ENCODE measurements at regions not wholly inside any gene's neighbourhood (a gene's known extent, or its start where the extent isn't known, plus 50 kb on each side); places are given as distances from the start of the nearest gene placed in this dataset.

DNA sequence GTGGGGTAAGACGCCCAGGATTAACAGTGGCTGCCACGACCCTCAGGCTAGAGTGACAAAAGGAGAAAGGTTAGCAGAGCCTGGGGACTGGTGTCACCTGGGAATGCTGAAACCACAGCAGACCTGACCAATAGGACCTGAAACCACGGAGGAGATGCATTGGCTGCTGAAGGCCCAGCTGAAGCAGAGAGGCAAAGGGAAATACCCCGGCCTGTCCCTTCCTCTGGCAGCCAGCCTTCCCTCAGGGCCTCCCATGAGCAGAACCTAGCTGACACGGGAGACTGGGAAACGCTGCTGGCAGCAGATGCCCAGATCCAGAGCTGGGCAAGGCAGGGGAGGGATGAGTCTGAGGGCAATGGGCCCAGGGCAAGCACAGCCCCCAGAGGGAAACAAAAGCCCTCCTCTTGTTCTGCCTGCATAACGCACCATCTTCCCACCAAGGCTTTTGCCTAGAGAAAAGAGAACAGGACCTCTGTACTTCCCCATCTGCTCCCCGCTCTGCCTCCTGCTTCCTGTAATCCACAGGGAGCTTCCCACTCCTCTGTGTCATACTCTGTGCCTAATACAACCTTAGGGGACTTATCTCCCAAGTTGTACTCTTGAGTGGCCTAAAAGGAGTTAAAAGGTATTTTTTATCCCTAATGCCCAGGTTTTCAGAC lies 216.2 kb downstream of the ABHD5 start:
- DNase-seq, result no peak
- Histone ChIP-seq H3K36me3 (no peaks in the 10 kb centered on the region), H3K9me3 (no peaks in the 10 kb centered on the region)

DNA sequence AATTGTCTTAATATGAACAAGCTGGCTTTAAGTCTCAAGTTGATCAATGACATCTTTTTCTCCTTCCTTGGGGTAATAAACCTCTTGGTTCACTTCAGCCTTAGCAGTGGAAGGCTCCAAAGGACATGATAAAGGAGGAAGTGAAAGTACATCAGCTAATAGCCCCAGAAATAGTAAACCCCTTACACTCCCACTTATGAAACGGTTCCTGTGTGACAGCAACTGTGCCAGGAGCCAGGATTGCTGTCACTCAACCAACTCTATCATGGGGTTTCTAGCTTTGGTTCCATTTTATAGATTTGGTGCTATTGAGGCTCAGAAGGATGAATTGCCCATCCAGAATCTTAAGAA lies 216.7 kb downstream of the ABHD5 start:
- no peaks in the 10 kb centered on the region for H3K36me3 ChIP-seq
- no peak for DNase-seq
- H3K4me3 ChIP-seq, result no peak overlapping the region
- H3K27me3 ChIP-seq, result no peaks in the 10 kb centered on the region
- H3K9me3 ChIP-seq, result no peaks in the 10 kb centered on the region

More for the DNA sequence above, 216.2 kb downstream of the ABHD5 start:
- no peaks in the 10 kb centered on the region for H3K27me3 ChIP-seq
- no peak overlapping the region for H3K4me3 ChIP-seq

DNA sequence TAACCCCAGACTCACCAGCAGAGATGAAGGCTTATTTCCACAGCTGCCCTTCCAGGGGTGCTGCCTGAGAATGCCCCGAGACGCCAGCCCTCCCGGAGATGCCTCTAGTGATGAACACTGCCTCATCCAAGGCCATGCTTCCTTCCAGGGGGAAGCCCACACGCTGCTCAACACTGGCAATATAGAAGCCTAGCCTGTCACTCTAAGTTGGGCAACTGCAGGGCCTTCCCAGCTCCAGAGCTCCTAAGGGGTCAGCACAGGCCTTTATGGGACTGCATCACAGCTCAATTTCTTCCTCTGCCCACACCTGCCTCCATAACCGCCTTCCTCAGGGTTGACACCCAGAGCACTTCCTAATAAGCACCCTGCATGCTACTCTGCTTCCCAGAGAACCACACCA lies 217.7 kb downstream of the ABHD5 start:
- no peak for DNase-seq
- no peak overlapping the region for H3K4me3 ChIP-seq

GRCh38 chr3:43909149-43909548 lies 218.4 kb downstream of the ABHD5 start:
- no peak overlapping the region for H3K4me3 ChIP-seq
- no peaks in the 10 kb centered on the region for H3K36me3 ChIP-seq
- no peaks in the 10 kb centered on the region for H3K9me3 ChIP-seq
- no peak for DNase-seq
- H3K27me3 ChIP-seq, result no peaks in the 10 kb centered on the region

More for the DNA sequence above, 217.7 kb downstream of the ABHD5 start:
- Histone ChIP-seq H3K27me3 (no peaks in the 10 kb centered on the region), H3K36me3 (no peaks in the 10 kb centered on the region), H3K9me3 (no peaks in the 10 kb centered on the region)

GRCh38 chr3:43910750-43911149 lies 220.0 kb downstream of the ABHD5 start:
- DNase-seq, result no peak
- Histone ChIP-seq H3K9me3 (no peaks in the 10 kb centered on the region), H3K27me3 (no peaks in the 10 kb centered on the region), H3K4me3 (no peak overlapping the region), H3K36me3 (no peaks in the 10 kb centered on the region)

GRCh38 chr3:43913036-43913948 lies 222.6 kb downstream of the ABHD5 start:
- no peak for DNase-seq
- H3K4me3 ChIP-seq, result no peak overlapping the region
- no peaks in the 10 kb centered on the region for H3K9me3 ChIP-seq
- no peaks in the 10 kb centered on the region for H3K36me3 ChIP-seq
- H3K27me3 ChIP-seq, result no peaks in the 10 kb centered on the region

GRCh38 chr3:43914269-43914668 lies 223.5 kb downstream of the ABHD5 start:
- Histone ChIP-seq H3K36me3 (no peaks in the 10 kb centered on the region), H3K27me3 (no peaks in the 10 kb centered on the region), H3K9me3 (no peaks in the 10 kb centered on the region), H3K4me3 (no peak overlapping the region)
- no peak for DNase-seq

GRCh38 chr3:43915546-43915945 lies 224.8 kb downstream of the ABHD5 start:
- no peaks in the 10 kb centered on the region for H3K27me3 ChIP-seq
- H3K36me3 ChIP-seq, result no peaks in the 10 kb centered on the region
- no peak overlapping the region for H3K4me3 ChIP-seq
- H3K9me3 ChIP-seq, result no peaks in the 10 kb centered on the region
- DNase-seq, result no peak

GRCh38 chr3:43917361-43917760 lies 226.6 kb downstream of the ABHD5 start:
- DNase-seq, result no peak
- H3K36me3 ChIP-seq, result no peaks in the 10 kb centered on the region
- H3K27me3 ChIP-seq, result no peaks in the 10 kb centered on the region
- H3K4me3 ChIP-seq, result no peak overlapping the region
- H3K9me3 ChIP-seq, result no peaks in the 10 kb centered on the region

- no peaks in the 10 kb centered on the region for H3K27me3 ChIP-seq
- H3K4me3 ChIP-seq, result no peak overlapping the region
- no peaks in the 10 kb centered on the region for H3K36me3 ChIP-seq
- DNase-seq, result no peak
- no peaks in the 10 kb centered on the region for H3K9me3 ChIP-seq
These were observed 228.3 kb downstream of the ABHD5 start for GRCh38 chr3:43919029-43919428.

GRCh38 chr3:43921056-43921648 lies 230.4 kb downstream of the ABHD5 start:
- Histone ChIP-seq H3K4me3 (no peak overlapping the region), H3K36me3 (no peaks in the 10 kb centered on the region), H3K9me3 (no peaks in the 10 kb centered on the region), H3K27me3 (no peaks in the 10 kb centered on the region)
- DNase-seq, result no peak

- no peaks in the 10 kb centered on the region for H3K36me3 ChIP-seq
- H3K4me3 ChIP-seq, result no peak overlapping the region
- DNase-seq, result no peak
- H3K9me3 ChIP-seq, result no peaks in the 10 kb centered on the region
- H3K27me3 ChIP-seq, result no peaks in the 10 kb centered on the region
These were observed 231.6 kb downstream of the ABHD5 start for GRCh38 chr3:43922374-43922773.

DNA sequence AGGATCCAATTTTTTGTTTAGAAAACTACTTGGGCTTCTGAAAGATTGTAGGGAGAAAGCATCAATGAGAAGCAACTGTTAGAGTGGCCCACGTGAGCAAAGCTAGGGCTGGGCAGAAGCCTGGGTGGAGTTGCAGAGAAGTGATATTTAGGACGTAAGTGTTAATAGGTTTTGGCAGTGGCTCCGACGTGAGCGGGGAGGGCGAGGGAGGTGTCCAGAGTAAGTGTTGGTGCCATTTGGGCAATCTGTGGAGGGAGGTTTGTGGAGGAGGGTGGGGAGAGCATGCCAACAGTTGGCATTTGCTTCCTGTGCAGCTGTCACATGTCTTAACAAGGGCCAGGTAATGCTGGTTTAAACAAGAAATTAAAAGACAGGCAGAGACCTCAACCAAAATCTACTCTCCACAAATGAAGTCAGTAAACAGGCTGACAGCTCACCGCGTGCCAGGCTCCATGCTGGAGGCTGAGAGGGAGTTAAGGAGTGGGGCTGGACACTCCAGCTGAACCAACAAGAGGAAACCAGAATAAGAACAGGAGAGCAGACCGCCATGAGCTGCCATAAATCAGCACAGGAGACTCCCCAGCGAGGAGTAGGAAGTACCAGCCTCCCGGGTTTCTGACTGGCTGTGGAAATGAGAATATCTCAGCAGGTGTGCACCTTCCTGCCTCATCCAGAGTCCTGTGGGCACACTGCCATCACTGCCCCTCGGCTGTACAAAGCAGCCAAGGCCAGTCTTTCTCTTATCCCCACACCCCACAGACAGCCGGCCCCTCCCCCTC lies 232.6 kb downstream of the ABHD5 start:
- no peak overlapping the region for H3K4me3 ChIP-seq
- DNase-seq, result no peak

DNA sequence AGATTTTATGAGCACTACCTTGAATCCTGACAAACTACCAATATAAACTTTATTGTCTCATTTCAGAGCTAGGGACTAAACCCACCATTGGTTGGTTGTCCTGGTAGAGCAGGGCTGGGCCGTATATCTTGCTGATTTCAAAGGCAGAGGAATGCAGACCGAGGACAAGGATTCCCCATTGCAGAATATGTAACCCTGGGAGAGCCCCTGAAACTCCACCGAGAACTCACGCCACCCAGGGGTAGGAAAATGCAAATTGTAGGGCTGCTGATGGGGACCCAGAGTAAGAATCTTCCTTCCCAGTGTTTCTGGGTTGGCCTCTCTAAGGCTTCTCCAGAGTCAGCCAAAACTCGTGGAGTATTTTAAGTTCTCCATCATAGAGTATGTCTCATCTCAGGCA lies 235.3 kb downstream of the ABHD5 start:
- H3K36me3 ChIP-seq, result no peaks in the 10 kb centered on the region
- H3K27me3 ChIP-seq, result no peaks in the 10 kb centered on the region

More for the DNA sequence above, 232.6 kb downstream of the ABHD5 start:
- H3K9me3 ChIP-seq, result no peaks in the 10 kb centered on the region
- no peaks in the 10 kb centered on the region for H3K27me3 ChIP-seq
- no peaks in the 10 kb centered on the region for H3K36me3 ChIP-seq

DNA sequence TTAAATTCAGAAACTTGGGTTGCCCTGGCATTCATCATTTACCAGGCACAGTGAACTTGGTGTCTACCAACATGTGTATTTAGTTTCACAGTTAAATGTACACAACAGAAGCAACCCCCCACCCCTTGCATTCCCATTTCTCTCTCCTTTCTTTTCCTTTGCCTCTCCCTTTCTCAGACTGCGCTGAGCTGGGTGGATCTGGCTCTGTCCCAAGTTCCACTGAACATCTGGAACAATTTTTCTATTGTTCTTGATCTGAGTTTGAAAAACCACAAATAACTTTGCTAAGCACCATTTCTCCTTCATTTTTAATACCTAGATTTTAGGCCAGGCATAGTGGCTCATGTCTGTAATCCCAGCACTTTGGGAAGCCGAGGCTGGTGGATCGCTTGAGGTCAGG lies 242.2 kb downstream of the ABHD5 start:
- no peak for DNase-seq
- Histone ChIP-seq H3K36me3 (no peaks in the 10 kb centered on the region), H3K27me3 (no peaks in the 10 kb centered on the region)

More for the DNA sequence above, 235.3 kb downstream of the ABHD5 start:
- H3K9me3 ChIP-seq, result no peaks in the 10 kb centered on the region
- no peak overlapping the region for H3K4me3 ChIP-seq
- DNase-seq, result no peak

DNA sequence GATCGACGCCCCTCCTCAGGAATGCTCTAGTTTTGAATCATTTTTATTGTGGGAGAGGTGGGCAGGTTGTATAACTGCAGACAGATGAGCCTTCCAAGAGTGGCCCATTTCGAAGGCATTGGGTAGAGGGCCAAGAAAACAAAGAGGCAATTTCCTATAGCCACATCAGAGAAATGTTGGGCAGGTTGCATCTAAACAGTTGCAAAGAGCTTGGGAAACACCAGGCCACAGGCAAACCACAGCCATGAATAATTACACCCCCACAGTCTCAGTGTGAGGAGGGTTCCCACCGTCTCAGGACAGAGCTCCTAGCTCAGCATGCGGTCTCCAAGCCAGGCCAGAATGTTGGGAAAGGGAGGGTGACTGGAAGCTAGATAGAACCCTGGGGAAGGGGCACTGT lies 257.3 kb downstream of the ABHD5 start:
- H3K4me3 ChIP-seq, result no peak overlapping the region
- no peak for DNase-seq
- no peaks in the 10 kb centered on the region for H3K9me3 ChIP-seq
- no peaks in the 10 kb centered on the region for H3K27me3 ChIP-seq
- H3K36me3 ChIP-seq, result no peaks in the 10 kb centered on the region

More for the DNA sequence above, 242.2 kb downstream of the ABHD5 start:
- Histone ChIP-seq H3K4me3 (no peak overlapping the region), H3K9me3 (no peaks in the 10 kb centered on the region)

DNA sequence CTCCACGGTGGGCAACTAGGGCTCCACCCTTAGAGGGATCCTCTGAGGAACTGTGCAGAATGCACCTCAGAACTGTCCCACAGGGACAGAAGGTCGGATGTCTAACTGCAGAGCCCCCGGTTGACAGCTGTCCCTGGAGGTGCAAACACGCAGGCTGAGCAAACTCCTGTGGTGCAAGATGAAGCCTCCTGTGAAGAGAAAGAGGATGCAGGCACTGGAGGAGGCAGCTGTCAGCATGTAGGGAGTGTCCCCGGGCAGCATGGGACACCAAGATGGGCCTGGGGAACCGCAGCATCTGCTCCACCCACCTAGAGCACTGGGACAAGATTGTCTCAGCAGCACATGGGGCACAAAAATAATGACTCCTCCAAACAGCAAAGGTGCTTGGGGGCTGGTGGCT lies 258.9 kb downstream of the ABHD5 start:
- Histone ChIP-seq H3K4me3 (no peak overlapping the region), H3K9me3 (no peaks in the 10 kb centered on the region), H3K36me3 (no peaks in the 10 kb centered on the region), H3K27me3 (no peaks in the 10 kb centered on the region)
- no peak for DNase-seq
